HG02623 (cell line): ENCODE measurements at regions not wholly inside any gene's neighbourhood (a gene's known extent, or its start where the extent isn't known, plus 50 kb on each side); places are given as distances from the start of the nearest gene placed in this dataset.

Experiments
- ATAC-seq: cut with Tn5 transposase; IDR thresholded peaks from one replicate; pipeline ENCODE4 v1.9.1; 2021; ENCODE audit warnings: moderate library complexity; ENCODE audit not compliant: unreplicated experiment

GRCh38 chr4:36921476-36922216 lies 322.9 kb upstream of the NWD2 start:
- ATAC-seq: no peak

GRCh38 chr4:36930562-36931111 lies 313.9 kb upstream of the NWD2 start:
- ATAC-seq: no peak

- ATAC-seq: no peak
Observed at GRCh38 chr4:36944232-36944631, 300.3 kb upstream of the NWD2 start.

- ATAC-seq: no peak
Observed at GRCh38 chr4:36961420-36961819, 283.1 kb upstream of the NWD2 start.

GRCh38 chr4:36966756-36967460 lies 277.6 kb upstream of the NWD2 start:
- no peak for ATAC-seq

GRCh38 chr4:36979533-36979932 lies 265.0 kb upstream of the NWD2 start:
- ATAC-seq: no peak

GRCh38 chr4:36990128-36990872 lies 254.2 kb upstream of the NWD2 start:
- no peak for ATAC-seq

- no peak for ATAC-seq
Observed at GRCh38 chr4:36997727-36998126, 246.8 kb upstream of the NWD2 start.

GRCh38 chr4:37000281-37000680 lies 244.3 kb upstream of the NWD2 start:
- ATAC-seq: no peak

- ATAC-seq: no peak
Observed at GRCh38 chr4:37001688-37002436, 242.7 kb upstream of the NWD2 start.

GRCh38 chr4:37002625-37003024 lies 241.9 kb upstream of the NWD2 start:
- ATAC-seq: no peak

GRCh38 chr4:37008199-37008598 lies 236.3 kb upstream of the NWD2 start:
- ATAC-seq: no peak

GRCh38 chr4:37014584-37014983 lies 230.0 kb upstream of the NWD2 start:
- no peak for ATAC-seq

GRCh38 chr4:37015391-37015790 lies 229.2 kb upstream of the NWD2 start:
- ATAC-seq: no peak

GRCh38 chr4:37023504-37023903 lies 221.0 kb upstream of the NWD2 start:
- ATAC-seq: no peak

GRCh38 chr4:37023996-37024395 lies 220.5 kb upstream of the NWD2 start:
- ATAC-seq: no peak

GRCh38 chr4:37040816-37041215 lies 203.7 kb upstream of the NWD2 start:
- ATAC-seq: no peak

GRCh38 chr4:37043342-37043741 lies 201.2 kb upstream of the NWD2 start:
- ATAC-seq: no peak

GRCh38 chr4:37051111-37051510 lies 193.4 kb upstream of the NWD2 start:
- no peak for ATAC-seq

- ATAC-seq: no peak
Observed at GRCh38 chr4:37051866-37052265, 192.7 kb upstream of the NWD2 start.

- no peak for ATAC-seq
Observed at GRCh38 chr4:37054531-37055077, 189.9 kb upstream of the NWD2 start.
